ENCODE measurements at regions not wholly inside any gene's neighbourhood (a gene's known extent, or its start where the extent isn't known, plus 50 kb on each side); places are given as distances from the start of the nearest gene placed in this dataset.

DNA sequence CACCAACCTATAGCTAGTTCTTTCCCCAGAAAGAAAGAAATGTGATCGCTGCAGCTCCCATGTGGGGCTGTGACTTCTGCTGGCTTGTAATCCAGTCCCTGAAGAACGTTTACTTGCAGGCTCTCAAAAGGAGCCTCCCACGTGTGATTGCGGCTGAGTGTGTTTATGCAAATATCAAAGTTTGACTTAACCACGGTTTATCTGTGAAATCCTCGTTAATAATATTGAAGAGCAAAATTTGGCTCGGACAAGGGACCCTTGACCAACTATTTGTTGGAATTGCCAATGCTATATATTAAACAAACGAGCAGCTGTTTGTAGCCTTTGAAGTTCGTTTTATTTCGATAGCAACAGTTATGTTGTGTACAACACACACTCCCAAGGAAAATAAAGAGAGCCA lies 470.1 kb upstream of the NRP1 start:
- TF ChIP-seq YY1 (IDR thresholded peaks at IDR 0.05; ENCODE audit: insufficient read depth, insufficient read length) (no peak), ZNF274 (IDR thresholded peaks at IDR 0.05; ENCODE audit: low read depth, low read length) (no peak)

Data from NT2/D1 (cell line).